BJ (cell line): ENCODE measurements at regions not wholly inside any gene's neighbourhood (a gene's known extent, or its start where the extent isn't known, plus 50 kb on each side); places are given as distances from the start of the nearest gene placed in this dataset.

Experiments
- CTCF ChIA-PET: fragments of 350-600 bp; formaldehyde crosslinking; extraction: SDS; loops from one replicate; lab custom pipeline; 2021; ENCODE audit warnings: antibody characterized with exemption, inconsistent platforms; lab: Yijun Ruan, JAX
- POLR2A ChIA-PET: fragments of 300-600 bp; sonication (Branson Sonifier 250); formaldehyde crosslinking; extraction: SDS; loops from one replicate; lab custom pipeline; 2021; ENCODE audit warnings: antibody characterized with exemption; lab: Charles Lee
- DNase-seq: peaks from one replicate; pipeline ENCODE4 v3.0.0-alpha.2; 2011; ENCODE audit warnings: low read depth
- H3K27me3 ChIP-seq: 2 replicates; pipeline ENCODE4 v1.6.0; 2011; ENCODE audit warnings: low read length; ENCODE audit not compliant: control insufficient read depth, insufficient read depth
- H3K36me3 ChIP-seq: 2 replicates; pipeline ENCODE4 v1.5.1; 2011; ENCODE audit warnings: low read length; ENCODE audit not compliant: control insufficient read depth, insufficient read depth
- H3K4me3 ChIP-seq: 2 replicates; pipeline ENCODE4 v1.5.1; 2011; ENCODE audit warnings: low read depth, mild to moderate bottlenecking, control low read depth, low read length
- TF ChIP-seq, protein P1 (sequence below): IDR thresholded peaks from 2 replicates; pipeline ENCODE4 v1.5.1; 2011; ENCODE audit warnings: low read depth, mild to moderate bottlenecking, control low read depth, inconsistent platforms, low read length, moderate library complexity; ENCODE audit not compliant: insufficient read depth

DNA sequence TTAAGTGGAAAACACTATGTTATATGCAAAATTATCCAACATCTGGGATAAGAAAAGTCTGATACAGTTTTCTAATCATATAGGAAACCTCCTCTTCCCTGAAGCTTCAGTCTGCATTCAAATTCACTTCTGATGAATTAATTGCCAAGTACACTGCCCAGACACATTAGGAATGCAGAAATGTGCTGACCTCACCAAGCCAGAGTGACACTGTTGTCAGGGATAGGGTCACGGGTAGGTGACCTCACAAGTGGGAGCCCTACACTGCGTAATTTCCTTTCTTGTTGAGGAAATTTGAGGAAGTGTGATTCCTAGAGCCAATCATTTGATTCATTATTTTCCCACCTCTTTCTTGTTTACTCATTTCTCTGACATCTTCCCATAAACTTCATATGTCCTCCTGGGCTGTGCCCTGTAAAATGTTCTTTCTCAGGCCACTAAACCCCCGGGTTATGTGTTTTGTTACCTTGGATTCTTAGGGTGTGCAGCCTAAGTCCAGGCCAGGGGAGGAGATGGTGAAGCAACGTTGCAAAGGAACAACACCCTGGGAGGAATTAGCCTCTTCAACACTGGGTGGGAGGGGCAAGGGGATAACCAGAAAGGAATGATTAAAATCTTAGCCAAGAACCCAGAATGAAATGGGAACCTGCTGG lies 411.9 kb downstream of the MTRR start:
- ChIA-PET CTCF (no interaction called here), POLR2A (no interaction called here)
- TF ChIP-seq, protein P1, sequence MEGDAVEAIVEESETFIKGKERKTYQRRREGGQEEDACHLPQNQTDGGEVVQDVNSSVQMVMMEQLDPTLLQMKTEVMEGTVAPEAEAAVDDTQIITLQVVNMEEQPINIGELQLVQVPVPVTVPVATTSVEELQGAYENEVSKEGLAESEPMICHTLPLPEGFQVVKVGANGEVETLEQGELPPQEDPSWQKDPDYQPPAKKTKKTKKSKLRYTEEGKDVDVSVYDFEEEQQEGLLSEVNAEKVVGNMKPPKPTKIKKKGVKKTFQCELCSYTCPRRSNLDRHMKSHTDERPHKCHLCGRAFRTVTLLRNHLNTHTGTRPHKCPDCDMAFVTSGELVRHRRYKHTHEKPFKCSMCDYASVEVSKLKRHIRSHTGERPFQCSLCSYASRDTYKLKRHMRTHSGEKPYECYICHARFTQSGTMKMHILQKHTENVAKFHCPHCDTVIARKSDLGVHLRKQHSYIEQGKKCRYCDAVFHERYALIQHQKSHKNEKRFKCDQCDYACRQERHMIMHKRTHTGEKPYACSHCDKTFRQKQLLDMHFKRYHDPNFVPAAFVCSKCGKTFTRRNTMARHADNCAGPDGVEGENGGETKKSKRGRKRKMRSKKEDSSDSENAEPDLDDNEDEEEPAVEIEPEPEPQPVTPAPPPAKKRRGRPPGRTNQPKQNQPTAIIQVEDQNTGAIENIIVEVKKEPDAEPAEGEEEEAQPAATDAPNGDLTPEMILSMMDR, result no peak
- no peak overlapping the region for H3K4me3 ChIP-seq
- no peaks in the 10 kb centered on the region for H3K27me3 ChIP-seq
- no peaks in the 10 kb centered on the region for H3K36me3 ChIP-seq
- DNase-seq, result no peak

DNA sequence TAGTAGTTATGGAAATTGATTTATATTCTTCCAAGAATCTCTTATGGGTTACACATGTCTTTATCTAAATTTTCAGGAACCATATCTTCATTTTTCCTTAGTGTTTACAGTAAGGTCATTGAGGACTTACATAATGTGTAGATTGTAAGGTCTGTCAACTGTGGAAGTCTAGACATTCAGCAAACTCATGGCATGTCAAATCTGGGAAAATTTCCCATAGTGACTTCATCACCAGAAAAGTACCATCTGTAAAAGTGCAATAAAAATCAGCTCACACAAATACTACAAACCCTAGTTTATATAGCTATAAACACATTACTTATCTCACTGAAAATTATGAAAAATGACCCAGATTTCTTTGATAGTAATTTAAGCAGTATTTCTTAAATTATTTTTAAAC lies 419.4 kb downstream of the MTRR start:
- TF ChIP-seq, protein P1, result no peak
- Histone ChIP-seq H3K27me3 (no peaks in the 10 kb centered on the region), H3K4me3 (no peak overlapping the region), H3K36me3 (no peaks in the 10 kb centered on the region)
- ChIA-PET CTCF (no interaction called here), POLR2A (no interaction called here)
- DNase-seq, result no peak

DNA sequence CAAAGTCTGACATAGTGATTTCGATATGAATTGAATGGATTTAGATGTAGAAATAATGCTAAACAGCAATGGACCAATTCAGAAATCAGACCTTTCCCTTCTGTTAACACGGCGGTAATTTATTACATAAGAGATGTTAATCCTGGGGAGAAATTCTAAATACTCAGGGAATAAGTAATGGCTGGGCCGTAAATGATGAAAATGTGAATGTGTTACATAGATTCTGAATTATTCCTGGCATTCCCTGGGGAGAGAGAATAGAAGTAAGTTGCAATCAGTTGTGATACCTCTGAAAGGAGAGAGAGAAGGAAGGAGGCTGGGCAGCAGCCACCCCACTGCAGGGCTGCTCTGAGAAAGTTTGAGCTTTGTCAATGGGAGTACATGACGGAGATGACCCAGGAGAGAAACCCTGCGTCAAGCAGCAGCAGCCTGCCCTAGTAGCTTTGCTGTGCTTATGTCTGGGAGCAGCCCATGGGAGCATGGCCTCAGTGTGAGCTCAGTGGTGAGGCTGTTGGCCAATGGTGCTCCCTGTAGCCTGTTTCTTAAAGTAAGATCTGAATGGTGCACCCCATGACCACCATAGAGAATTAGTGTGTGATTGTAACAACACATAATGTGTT lies 420.1 kb downstream of the MTRR start:
- ChIA-PET CTCF (no interaction called here), POLR2A (no interaction called here)
- DNase-seq, result no peak
- H3K36me3 ChIP-seq, result no peaks in the 10 kb centered on the region
- TF ChIP-seq, protein P1, result no peak
- H3K4me3 ChIP-seq, result no peak overlapping the region
- no peaks in the 10 kb centered on the region for H3K27me3 ChIP-seq

DNA sequence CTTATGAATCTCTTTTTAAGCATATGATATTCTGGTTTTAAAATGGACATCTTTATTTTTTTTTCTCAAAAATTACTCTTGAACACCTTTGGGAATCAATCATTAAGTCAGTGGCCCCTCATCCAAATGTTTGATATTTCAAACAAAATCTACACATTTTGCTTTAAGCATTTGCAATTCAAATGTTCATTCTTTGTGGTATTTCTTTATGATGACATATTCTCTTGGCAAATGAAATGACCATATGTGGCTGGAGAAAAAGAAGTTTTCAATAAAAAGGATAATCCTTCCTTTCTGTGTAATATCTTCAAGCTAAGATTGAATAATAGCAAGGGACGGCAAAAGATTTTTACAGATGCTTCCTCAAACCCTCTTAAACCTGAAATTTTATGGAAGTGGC lies 420.8 kb downstream of the MTRR start:
- POLR2A ChIA-PET, result no interaction called here
- TF ChIP-seq, protein P1, result no peak
- no peak overlapping the region for H3K4me3 ChIP-seq
- no peaks in the 10 kb centered on the region for H3K36me3 ChIP-seq
- CTCF ChIA-PET, result no interaction called here
- no peaks in the 10 kb centered on the region for H3K27me3 ChIP-seq
- DNase-seq, result no peak

DNA sequence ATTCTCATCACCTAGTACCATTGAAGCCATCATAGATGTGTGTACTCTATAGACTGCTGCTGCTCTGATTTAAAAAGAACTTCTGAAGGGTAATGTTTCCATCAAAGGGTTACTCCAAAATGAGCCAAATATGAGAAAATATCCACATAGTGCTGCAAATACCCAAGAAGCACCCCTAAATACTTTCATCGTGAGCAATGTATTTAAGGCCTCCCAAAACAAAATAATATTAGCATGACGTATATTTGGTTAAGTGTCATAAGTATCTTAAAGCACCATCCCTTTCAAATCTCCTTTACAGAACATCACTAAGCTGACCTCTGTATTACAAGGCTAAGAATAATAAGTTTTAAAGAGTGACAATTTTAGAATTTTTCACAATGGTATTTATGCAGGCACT lies 421.8 kb downstream of the MTRR start:
- Histone ChIP-seq H3K36me3 (no peaks in the 10 kb centered on the region), H3K27me3 (no peaks in the 10 kb centered on the region), H3K4me3 (no peak overlapping the region)
- DNase-seq, result no peak
- TF ChIP-seq, protein P1, result no peak
- POLR2A ChIA-PET, result no interaction called here
- CTCF ChIA-PET, result no interaction called here
